ENCODE measurements at regions not wholly inside any gene's neighbourhood (a gene's known extent, or its start where the extent isn't known, plus 50 kb on each side); places are given as distances from the start of the nearest gene placed in this dataset.

GRCh38 chr4:43341741-43342140 is 449.2 kb downstream of the GRXCR1 start:
- no peak for TF ChIP-seq CTCF (IDR thresholded peaks at IDR 0.05)
- TF ChIP-seq POLR2A (IDR thresholded peaks at IDR 0.05) = no peak
